ENCODE measurements at regions not wholly inside any gene's neighbourhood (a gene's known extent, or its start where the extent isn't known, plus 50 kb on each side); places are given as distances from the start of the nearest gene placed in this dataset.

- no peak for TF ChIP-seq POLR2A (IDR thresholded peaks at IDR 0.05)
- TF ChIP-seq CTCF (IDR thresholded peaks at IDR 0.05): no peak
Observed at GRCh38 chr6:40933864-40934263, 105.2 kb downstream of the UNC5CL start.

Data from right lobe of liver (tissue), 4 donors.